Activated T-cell treated with anti-CD3 and anti-CD28 coated beads, Interleukin-2, amount 50 U/mL, for 24 hours (primary cell): ENCODE measurements at regions not wholly inside any gene's neighbourhood (a gene's known extent, or its start where the extent isn't known, plus 50 kb on each side); places are given as distances from the start of the nearest gene placed in this dataset.
"Not testable (repeated sequence)": the region's sequence is repeated elsewhere in the genome, so short reads cannot be mapped to it uniquely, and the experiment has no call there.

Source experiments
- DNase-seq: peaks from one replicate; pipeline ENCODE4 v3.0.0-alpha.2; 2020
- H3K27ac Mint-ChIP-seq: 2 replicates; pipeline ENCODE4 v1.8.0; 2020; ENCODE audit warnings: mild to moderate bottlenecking, mixed read lengths
- H3K27me3 Mint-ChIP-seq: 2 replicates; pipeline ENCODE4 v1.8.0; 2020; ENCODE audit warnings: mixed read lengths
- H3K36me3 Mint-ChIP-seq: 2 replicates; pipeline ENCODE4 v1.8.0; 2020; ENCODE audit warnings: low read depth, mixed read lengths
- H3K4me1 Mint-ChIP-seq: 2 replicates; pipeline ENCODE4 v1.8.0; 2020; ENCODE audit warnings: low read depth, mixed read lengths
- H3K4me3 Mint-ChIP-seq: 2 replicates; pipeline ENCODE4 v1.8.0; 2020; ENCODE audit warnings: mild to moderate bottlenecking, moderate library complexity, mixed read lengths
- H3K9me3 Mint-ChIP-seq: 2 replicates; pipeline ENCODE4 v1.8.0; 2020; ENCODE audit warnings: mixed read lengths

- Mint-ChIP-seq H3K36me3 (no peaks in the 10 kb centered on the region), H3K4me3 (no peak overlapping the region)
Observed at GRCh38 chr7:89559596-89559995, 594.7 kb upstream of the STEAP1 start.

GRCh38 chr7:89563597-89563996, 590.7 kb upstream of the STEAP1 start:
- Mint-ChIP-seq H3K27me3 (no peaks in the 10 kb centered on the region), H3K27ac (no peak overlapping the region)

More at GRCh38 chr7:89559596-89559995, 594.7 kb upstream of the STEAP1 start:
- Mint-ChIP-seq H3K27me3 (no peaks in the 10 kb centered on the region), H3K4me1 (no peaks in the 10 kb centered on the region), H3K9me3 (no peaks in the 10 kb centered on the region), H3K27ac (no peak overlapping the region)
- DNase-seq, result no peak

GRCh38 chr7:89584896-89585295, 569.4 kb upstream of the STEAP1 start:
- H3K27me3 Mint-ChIP-seq, result no peaks in the 10 kb centered on the region
- H3K36me3 Mint-ChIP-seq, result no peaks in the 10 kb centered on the region
- H3K9me3 Mint-ChIP-seq, result peaks cover 16% of the 10 kb centered on the region
- no peaks in the 10 kb centered on the region for H3K4me1 Mint-ChIP-seq
- no peak overlapping the region for H3K4me3 Mint-ChIP-seq
- no peak overlapping the region for H3K27ac Mint-ChIP-seq
- DNase-seq, result no peak

More at GRCh38 chr7:89563597-89563996, 590.7 kb upstream of the STEAP1 start:
- Mint-ChIP-seq H3K36me3 (no peaks in the 10 kb centered on the region), H3K4me3 (no peak overlapping the region), H3K4me1 (no peaks in the 10 kb centered on the region), H3K9me3 (peaks cover 14% of the 10 kb centered on the region)
- DNase-seq, result no peak

GRCh38 chr7:89593125-89593524, 561.1 kb upstream of the STEAP1 start:
- H3K36me3 Mint-ChIP-seq, result no peaks in the 10 kb centered on the region
- H3K4me3 Mint-ChIP-seq, result no peak overlapping the region
- no peak overlapping the region for H3K27ac Mint-ChIP-seq
- no peak for DNase-seq
- H3K4me1 Mint-ChIP-seq, result no peaks in the 10 kb centered on the region
- no peaks in the 10 kb centered on the region for H3K9me3 Mint-ChIP-seq
- H3K27me3 Mint-ChIP-seq, result no peaks in the 10 kb centered on the region

- no peak for DNase-seq
- Mint-ChIP-seq H3K4me1 (peaks cover 25% of the 10 kb centered on the region), H3K9me3 (peaks cover 17% of the 10 kb centered on the region), H3K27me3 (no peaks in the 10 kb centered on the region), H3K36me3 (peaks cover 2% of the 10 kb centered on the region), H3K4me3 (no peak overlapping the region), H3K27ac (no peak overlapping the region)
Observed at GRCh38 chr7:89602984-89603383, 551.3 kb upstream of the STEAP1 start.

GRCh38 chr7:89605362-89605761, 548.9 kb upstream of the STEAP1 start:
- H3K4me1 Mint-ChIP-seq, result peaks cover 42% of the 10 kb centered on the region
- H3K4me3 Mint-ChIP-seq, result no peak overlapping the region
- H3K9me3 Mint-ChIP-seq, result peaks cover 13% of the 10 kb centered on the region
- H3K36me3 Mint-ChIP-seq, result peaks cover 2% of the 10 kb centered on the region
- no peaks in the 10 kb centered on the region for H3K27me3 Mint-ChIP-seq
- DNase-seq, result no peak
- H3K27ac Mint-ChIP-seq, result no peak overlapping the region

GRCh38 chr7:89606511-89606910, 547.8 kb upstream of the STEAP1 start:
- H3K4me1 Mint-ChIP-seq, result peaks cover 42% of the 10 kb centered on the region
- peak overlapping the region; percentile 26 for H3K27ac Mint-ChIP-seq
- no peak for DNase-seq
- no peaks in the 10 kb centered on the region for H3K27me3 Mint-ChIP-seq
- no peaks in the 10 kb centered on the region for H3K36me3 Mint-ChIP-seq
- H3K4me3 Mint-ChIP-seq, result no peak overlapping the region
- H3K9me3 Mint-ChIP-seq, result peaks cover 6% of the 10 kb centered on the region

GRCh38 chr7:89607792-89608191, 546.5 kb upstream of the STEAP1 start:
- Mint-ChIP-seq H3K4me3 (no peak overlapping the region), H3K27me3 (no peaks in the 10 kb centered on the region), H3K9me3 (no peaks in the 10 kb centered on the region), H3K4me1 (peaks cover 42% of the 10 kb centered on the region), H3K27ac (peak overlapping the region; percentile 77), H3K36me3 (no peaks in the 10 kb centered on the region)
- DNase-seq, result peak; percentile 28

GRCh38 chr7:89616829-89617228, 537.4 kb upstream of the STEAP1 start:
- not testable (repeated sequence) for H3K4me1 Mint-ChIP-seq, H3K4me3 Mint-ChIP-seq, H3K27ac Mint-ChIP-seq, DNase-seq, H3K36me3 Mint-ChIP-seq, H3K27me3 Mint-ChIP-seq, H3K9me3 Mint-ChIP-seq

- Mint-ChIP-seq H3K4me1 (peaks cover 15% of the 10 kb centered on the region), H3K9me3 (no peaks in the 10 kb centered on the region), H3K27ac (no peak overlapping the region), H3K36me3 (no peaks in the 10 kb centered on the region), H3K27me3 (no peaks in the 10 kb centered on the region), H3K4me3 (no peak overlapping the region)
- no peak for DNase-seq
Observed at GRCh38 chr7:89618274-89618673, 536.0 kb upstream of the STEAP1 start.

GRCh38 chr7:89621925-89622641, 532.2 kb upstream of the STEAP1 start:
- Mint-ChIP-seq H3K27me3 (no peaks in the 10 kb centered on the region), H3K9me3 (peaks cover 5% of the 10 kb centered on the region), H3K4me3 (no peak overlapping the region), H3K27ac (no peak overlapping the region), H3K36me3 (no peaks in the 10 kb centered on the region), H3K4me1 (peaks cover 19% of the 10 kb centered on the region)
- DNase-seq, result no peak

GRCh38 chr7:89623018-89623672, 531.1 kb upstream of the STEAP1 start:
- H3K4me1 Mint-ChIP-seq, result peaks cover 19% of the 10 kb centered on the region
- peaks cover 5% of the 10 kb centered on the region for H3K9me3 Mint-ChIP-seq
- no peaks in the 10 kb centered on the region for H3K27me3 Mint-ChIP-seq
- no peaks in the 10 kb centered on the region for H3K36me3 Mint-ChIP-seq
- DNase-seq, result peak; percentile 30
- no peak overlapping the region for H3K4me3 Mint-ChIP-seq
- H3K27ac Mint-ChIP-seq, result no peak overlapping the region

- not testable (repeated sequence) for DNase-seq, H3K9me3 Mint-ChIP-seq, H3K27ac Mint-ChIP-seq, H3K4me3 Mint-ChIP-seq, H3K36me3 Mint-ChIP-seq, H3K27me3 Mint-ChIP-seq
- H3K4me1 Mint-ChIP-seq, result peaks cover 19% of the 10 kb centered on the region
Observed at GRCh38 chr7:89624155-89624554, 530.1 kb upstream of the STEAP1 start.

- peaks cover 2% of the 10 kb centered on the region for H3K9me3 Mint-ChIP-seq
- H3K4me3 Mint-ChIP-seq, result no peak overlapping the region
- no peaks in the 10 kb centered on the region for H3K27me3 Mint-ChIP-seq
- H3K27ac Mint-ChIP-seq, result no peak overlapping the region
- no peaks in the 10 kb centered on the region for H3K36me3 Mint-ChIP-seq
- no peaks in the 10 kb centered on the region for H3K4me1 Mint-ChIP-seq
- DNase-seq, result no peak
Observed at GRCh38 chr7:89648509-89648908, 505.8 kb upstream of the STEAP1 start.

GRCh38 chr7:89655946-89656345, 498.3 kb upstream of the STEAP1 start:
- no peaks in the 10 kb centered on the region for H3K9me3 Mint-ChIP-seq

More at GRCh38 chr7:89655946-89656345, 498.3 kb upstream of the STEAP1 start:
- Mint-ChIP-seq H3K27me3 (no peaks in the 10 kb centered on the region), H3K27ac (no peak overlapping the region), H3K36me3 (no peaks in the 10 kb centered on the region), H3K4me3 (no peak overlapping the region), H3K4me1 (no peaks in the 10 kb centered on the region)
- DNase-seq, result no peak
